SJCRH30 (cell line): ENCODE measurements at regions not wholly inside any gene's neighbourhood (a gene's known extent, or its start where the extent isn't known, plus 50 kb on each side); places are given as distances from the start of the nearest gene placed in this dataset.
"Not testable (repeated sequence)": the region's sequence is repeated elsewhere in the genome, so short reads cannot be mapped to it uniquely, and the experiment has no call there.

Experiments used
- DNase-seq, 2 experiments: peaks; one replicate each; pipeline ENCODE4 v3.0.0-alpha.2; 2015 to 2020
- H3K27ac ChIP-seq: fragments of 250-450 bp; sonication (Bioruptor Pico); 2 replicates; pipeline ENCODE4 v1.5.1; 2020; ENCODE audit warnings: mild to moderate bottlenecking, moderate library complexity
- H3K27me3 ChIP-seq: fragments of 250-450 bp; sonication (Bioruptor Pico); 2 replicates; pipeline ENCODE4 v1.5.1; 2020; ENCODE audit warnings: mild to moderate bottlenecking, moderate library complexity
- H3K36me3 ChIP-seq: fragments of 250-450 bp; sonication (Bioruptor Pico); 2 replicates; pipeline ENCODE4 v1.5.1; 2020; ENCODE audit warnings: mild to moderate bottlenecking, moderate library complexity
- H3K4me1 ChIP-seq: fragments of 250-450 bp; sonication (Bioruptor Pico); 2 replicates; pipeline ENCODE4 v1.5.1; 2020; ENCODE audit warnings: mild to moderate bottlenecking, moderate library complexity
- H3K4me3 ChIP-seq: fragments of 250-450 bp; sonication (Bioruptor Pico); 2 replicates; pipeline ENCODE4 v1.5.1; 2020; ENCODE audit warnings: mild to moderate bottlenecking, moderate library complexity
- H3K9me3 ChIP-seq: fragments of 250-450 bp; sonication (Bioruptor Pico); replicated peaks from 2 replicates; pipeline ENCODE4 v1.5.1; 2020; ENCODE audit warnings: mild to moderate bottlenecking, moderate library complexity

GRCh38 chr5:145520335-145520734 lies 314.8 kb downstream of the PRELID2 start:
- H3K36me3 ChIP-seq: no peaks in the 10 kb centered on the region
- no peaks in the 10 kb centered on the region for H3K27me3 ChIP-seq
- H3K4me1 ChIP-seq: no peaks in the 10 kb centered on the region
- H3K9me3 ChIP-seq: no peaks in the 10 kb centered on the region
- no peak overlapping the region for H3K4me3 ChIP-seq
- no peak overlapping the region for H3K27ac ChIP-seq
- no peak for DNase-seq

GRCh38 chr5:145517588-145517987 lies 317.6 kb downstream of the PRELID2 start:
- not testable (repeated sequence) for H3K4me3 ChIP-seq, H3K27ac ChIP-seq, H3K4me1 ChIP-seq, DNase-seq, H3K27me3 ChIP-seq, H3K9me3 ChIP-seq, H3K36me3 ChIP-seq

GRCh38 chr5:145511351-145511750 lies 323.8 kb downstream of the PRELID2 start:
- H3K27ac ChIP-seq: no peak overlapping the region
- no peak overlapping the region for H3K4me3 ChIP-seq
- no peaks in the 10 kb centered on the region for H3K4me1 ChIP-seq
- no peaks in the 10 kb centered on the region for H3K9me3 ChIP-seq
- no peaks in the 10 kb centered on the region for H3K27me3 ChIP-seq
- no peaks in the 10 kb centered on the region for H3K36me3 ChIP-seq
- no peak for DNase-seq

- Histone ChIP-seq H3K4me1 (no peaks in the 10 kb centered on the region), H3K4me3 (no peak overlapping the region), H3K27me3 (no peaks in the 10 kb centered on the region), H3K27ac (no peak overlapping the region), H3K36me3 (no peaks in the 10 kb centered on the region), H3K9me3 (no peaks in the 10 kb centered on the region)
- DNase-seq: no peak
Measured at GRCh38 chr5:145510769-145511168, 324.4 kb downstream of the PRELID2 start.

GRCh38 chr5:145510324-145510723 lies 324.8 kb downstream of the PRELID2 start:
- H3K27me3 ChIP-seq: no peaks in the 10 kb centered on the region
- H3K27ac ChIP-seq: no peak overlapping the region
- no peaks in the 10 kb centered on the region for H3K9me3 ChIP-seq
- H3K36me3 ChIP-seq: no peaks in the 10 kb centered on the region
- no peaks in the 10 kb centered on the region for H3K4me1 ChIP-seq
- H3K4me3 ChIP-seq: no peak overlapping the region
- DNase-seq: no peak

- no peak for DNase-seq
Measured at GRCh38 chr5:145509336-145510136, 325.6 kb downstream of the PRELID2 start.

GRCh38 chr5:145506185-145506850 lies 328.8 kb downstream of the PRELID2 start:
- Histone ChIP-seq H3K4me1 (no peaks in the 10 kb centered on the region), H3K4me3 (no peak overlapping the region), H3K27me3 (no peaks in the 10 kb centered on the region), H3K27ac (no peak overlapping the region), H3K9me3 (no peaks in the 10 kb centered on the region), H3K36me3 (no peaks in the 10 kb centered on the region)
- no peak for DNase-seq

More at GRCh38 chr5:145509336-145510136, 325.6 kb downstream of the PRELID2 start:
- H3K27me3 ChIP-seq: no peaks in the 10 kb centered on the region
- H3K4me1 ChIP-seq: no peaks in the 10 kb centered on the region
- no peaks in the 10 kb centered on the region for H3K9me3 ChIP-seq
- no peaks in the 10 kb centered on the region for H3K36me3 ChIP-seq
- H3K27ac ChIP-seq: no peak overlapping the region
- no peak overlapping the region for H3K4me3 ChIP-seq

- no peak for DNase-seq
- Histone ChIP-seq H3K9me3 (no peaks in the 10 kb centered on the region), H3K27me3 (no peaks in the 10 kb centered on the region), H3K36me3 (no peaks in the 10 kb centered on the region), H3K27ac (no peak overlapping the region), H3K4me1 (no peaks in the 10 kb centered on the region), H3K4me3 (no peak overlapping the region)
Measured at GRCh38 chr5:145502906-145503305, 332.2 kb downstream of the PRELID2 start.

GRCh38 chr5:145500710-145501109 lies 334.4 kb downstream of the PRELID2 start:
- no peak for DNase-seq
- no peaks in the 10 kb centered on the region; the same call in 1 of the 2 replicates for H3K4me1 ChIP-seq
- H3K27ac ChIP-seq: no peak overlapping the region
- no peaks in the 10 kb centered on the region for H3K9me3 ChIP-seq
- no peaks in the 10 kb centered on the region for H3K36me3 ChIP-seq
- no peak overlapping the region for H3K4me3 ChIP-seq
- no peaks in the 10 kb centered on the region for H3K27me3 ChIP-seq

- no peaks in the 10 kb centered on the region for H3K36me3 ChIP-seq
- H3K4me3 ChIP-seq: no peak overlapping the region
- no peaks in the 10 kb centered on the region for H3K9me3 ChIP-seq
- H3K27me3 ChIP-seq: no peaks in the 10 kb centered on the region
- no peak overlapping the region for H3K27ac ChIP-seq
- DNase-seq: peak; percentile 9 to 34
- H3K4me1 ChIP-seq: no peaks in the 10 kb centered on the region; the same call in 1 of the 2 replicates
Measured at GRCh38 chr5:145499483-145499882, 335.7 kb downstream of the PRELID2 start.

GRCh38 chr5:145497052-145497451 lies 338.1 kb downstream of the PRELID2 start:
- no peak overlapping the region for H3K27ac ChIP-seq
- H3K4me1 ChIP-seq: no peaks in the 10 kb centered on the region; the same call in 1 of the 2 replicates
- no peaks in the 10 kb centered on the region for H3K27me3 ChIP-seq
- H3K9me3 ChIP-seq: no peaks in the 10 kb centered on the region
- no peak overlapping the region for H3K4me3 ChIP-seq
- H3K36me3 ChIP-seq: no peaks in the 10 kb centered on the region
- DNase-seq: no peak

GRCh38 chr5:145495741-145496140 lies 339.4 kb downstream of the PRELID2 start:
- H3K4me3 ChIP-seq: no peak overlapping the region
- no peak overlapping the region for H3K27ac ChIP-seq
- no peaks in the 10 kb centered on the region for H3K36me3 ChIP-seq
- no peaks in the 10 kb centered on the region for H3K27me3 ChIP-seq
- H3K9me3 ChIP-seq: no peaks in the 10 kb centered on the region
- peak in 1 of 2 experiments; percentile 7 for DNase-seq
- H3K4me1 ChIP-seq: no peaks in the 10 kb centered on the region; the same call in 1 of the 2 replicates

- H3K36me3 ChIP-seq: no peaks in the 10 kb centered on the region
- H3K27ac ChIP-seq: no peak overlapping the region
- DNase-seq: no peak
- no peak overlapping the region for H3K4me3 ChIP-seq
- H3K4me1 ChIP-seq: no peaks in the 10 kb centered on the region; the same call in 1 of the 2 replicates
- no peaks in the 10 kb centered on the region for H3K9me3 ChIP-seq
- H3K27me3 ChIP-seq: no peaks in the 10 kb centered on the region
Measured at GRCh38 chr5:145495196-145495595, 339.9 kb downstream of the PRELID2 start.

- no peak overlapping the region for H3K4me3 ChIP-seq
- H3K27me3 ChIP-seq: no peaks in the 10 kb centered on the region
- H3K27ac ChIP-seq: no peak overlapping the region
- DNase-seq: no peak
- H3K4me1 ChIP-seq: no peaks in the 10 kb centered on the region; the same call in 1 of the 2 replicates
- H3K36me3 ChIP-seq: no peaks in the 10 kb centered on the region
- H3K9me3 ChIP-seq: no peaks in the 10 kb centered on the region
Measured at GRCh38 chr5:145493435-145493834, 341.7 kb downstream of the PRELID2 start.

GRCh38 chr5:145489516-145489915 lies 345.6 kb downstream of the PRELID2 start:
- H3K27ac ChIP-seq: no peak overlapping the region
- no peak overlapping the region for H3K4me3 ChIP-seq
- no peak for DNase-seq
- H3K36me3 ChIP-seq: no peaks in the 10 kb centered on the region
- H3K27me3 ChIP-seq: no peaks in the 10 kb centered on the region
- no peaks in the 10 kb centered on the region for H3K9me3 ChIP-seq
- no peaks in the 10 kb centered on the region for H3K4me1 ChIP-seq
